ENCODE measurements at regions not wholly inside any gene's neighbourhood (a gene's known extent, or its start where the extent isn't known, plus 50 kb on each side); places are given as distances from the start of the nearest gene placed in this dataset.

DNA sequence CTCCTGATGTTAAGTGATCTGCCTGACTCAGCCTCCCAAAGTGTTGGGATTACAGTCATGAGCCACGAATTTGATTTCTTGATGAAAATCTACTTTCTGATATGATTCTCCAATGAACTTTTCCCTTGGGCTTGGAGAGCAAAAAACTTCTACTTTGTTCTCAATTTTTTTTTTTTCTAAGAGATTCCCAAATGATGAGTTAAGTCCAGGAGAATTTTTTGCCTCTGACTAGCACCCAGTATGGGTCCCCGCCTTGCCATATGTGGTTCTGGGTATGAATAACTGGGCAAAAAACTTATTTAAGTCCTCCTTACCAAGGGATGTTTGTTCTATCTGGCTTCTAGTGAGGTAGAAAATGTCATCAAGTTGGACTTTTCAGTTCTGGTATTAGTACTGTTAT, 147.9 kb upstream of the LYZL1 start:
- TF ChIP-seq, protein P1, sequence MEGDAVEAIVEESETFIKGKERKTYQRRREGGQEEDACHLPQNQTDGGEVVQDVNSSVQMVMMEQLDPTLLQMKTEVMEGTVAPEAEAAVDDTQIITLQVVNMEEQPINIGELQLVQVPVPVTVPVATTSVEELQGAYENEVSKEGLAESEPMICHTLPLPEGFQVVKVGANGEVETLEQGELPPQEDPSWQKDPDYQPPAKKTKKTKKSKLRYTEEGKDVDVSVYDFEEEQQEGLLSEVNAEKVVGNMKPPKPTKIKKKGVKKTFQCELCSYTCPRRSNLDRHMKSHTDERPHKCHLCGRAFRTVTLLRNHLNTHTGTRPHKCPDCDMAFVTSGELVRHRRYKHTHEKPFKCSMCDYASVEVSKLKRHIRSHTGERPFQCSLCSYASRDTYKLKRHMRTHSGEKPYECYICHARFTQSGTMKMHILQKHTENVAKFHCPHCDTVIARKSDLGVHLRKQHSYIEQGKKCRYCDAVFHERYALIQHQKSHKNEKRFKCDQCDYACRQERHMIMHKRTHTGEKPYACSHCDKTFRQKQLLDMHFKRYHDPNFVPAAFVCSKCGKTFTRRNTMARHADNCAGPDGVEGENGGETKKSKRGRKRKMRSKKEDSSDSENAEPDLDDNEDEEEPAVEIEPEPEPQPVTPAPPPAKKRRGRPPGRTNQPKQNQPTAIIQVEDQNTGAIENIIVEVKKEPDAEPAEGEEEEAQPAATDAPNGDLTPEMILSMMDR (conservative IDR thresholded peaks at IDR 0.05; ENCODE audit: low read depth, low read length) = no peak
- DNase-seq (ENCODE audit: low read depth) = no peak
- H3K4me3 ChIP-seq (ENCODE audit: low read depth, low read length) = no peak overlapping the region

DNA sequence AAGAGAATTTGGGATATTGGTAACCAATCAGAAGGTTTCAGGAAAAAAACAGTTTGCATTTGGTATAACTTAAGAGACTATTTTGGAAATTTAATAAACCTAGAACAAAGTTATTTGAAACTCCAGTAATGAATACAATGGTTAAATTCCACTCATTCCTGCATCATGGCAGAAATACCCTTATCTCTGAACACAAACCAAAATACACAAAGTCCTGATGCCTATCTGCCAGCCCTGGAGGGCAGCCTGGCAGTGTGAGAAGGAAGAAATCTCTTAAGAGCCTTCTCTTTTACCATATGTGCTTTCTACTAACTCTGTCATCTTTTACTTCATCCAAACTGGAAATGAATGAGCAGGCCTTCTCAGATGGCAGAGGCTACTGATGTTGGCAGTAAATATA, 147.1 kb upstream of the LYZL1 start:
- TF ChIP-seq, protein P1 (conservative IDR thresholded peaks at IDR 0.05; ENCODE audit: low read depth, low read length) = no peak
- H3K4me3 ChIP-seq (ENCODE audit: low read depth, low read length) = no peak overlapping the region
- no peak for DNase-seq (ENCODE audit: low read depth)

DNA sequence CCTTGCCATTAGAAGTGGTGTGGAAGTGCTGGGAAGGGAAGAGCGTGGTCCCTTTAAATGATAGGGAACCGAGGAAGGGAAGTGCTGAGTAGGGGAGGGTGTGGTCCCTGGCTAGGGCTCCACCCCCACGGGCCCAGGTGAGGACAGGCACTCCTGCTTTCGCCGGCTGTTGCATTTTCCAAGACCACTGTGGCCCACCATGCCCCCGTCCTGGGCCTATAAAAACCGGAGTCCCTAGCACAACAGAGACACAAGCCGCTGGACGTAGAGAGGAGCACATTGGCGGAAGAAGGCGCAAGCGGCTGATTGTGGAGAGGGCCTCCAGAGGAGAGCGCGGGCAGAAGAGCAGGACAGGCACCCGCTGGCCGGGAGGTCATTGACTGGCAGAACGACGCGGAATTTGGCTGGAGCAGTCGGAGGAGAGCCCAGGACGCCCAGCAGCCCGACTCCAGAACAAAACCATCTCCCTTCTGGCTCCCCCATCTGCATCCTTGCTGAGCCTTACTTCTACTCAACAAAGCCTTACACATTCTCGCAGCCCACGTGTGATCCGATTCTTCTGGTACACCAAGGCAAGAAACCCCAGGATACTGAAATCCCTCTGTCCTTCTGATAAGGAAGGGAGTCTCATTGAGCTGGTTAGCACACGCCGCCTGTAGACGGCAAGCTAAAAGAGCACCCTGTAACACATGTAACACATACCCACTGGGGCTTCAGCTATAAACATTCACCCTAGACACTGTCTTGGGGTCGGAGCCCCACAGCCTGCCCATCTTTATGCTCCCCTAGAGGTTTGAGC, 146.2 kb upstream of the LYZL1 start:
- DNase-seq (ENCODE audit: low read depth) = no peak
- no peak overlapping the region for H3K4me3 ChIP-seq (ENCODE audit: low read depth, low read length)
- TF ChIP-seq, protein P1 (conservative IDR thresholded peaks at IDR 0.05; ENCODE audit: low read depth, low read length) = no peak

DNA sequence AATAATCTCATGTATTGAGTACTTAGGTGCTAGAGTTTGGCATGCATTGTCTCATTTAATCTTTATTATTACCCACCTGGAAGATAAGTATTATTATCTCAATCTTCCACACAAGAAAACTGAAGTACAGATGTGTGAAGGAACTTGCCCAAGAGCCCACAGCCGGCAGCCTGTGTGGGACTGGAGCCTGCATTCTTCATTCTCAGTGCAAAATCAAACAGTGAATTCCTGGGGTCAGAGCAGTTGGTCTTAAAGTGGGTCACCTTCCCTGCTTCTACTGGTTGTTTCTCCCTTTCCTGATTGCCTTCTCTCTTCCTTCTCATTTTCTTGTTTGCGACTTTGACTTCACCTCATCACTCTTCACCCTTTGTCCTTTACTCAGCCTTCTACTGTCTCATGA, 144.7 kb upstream of the LYZL1 start:
- no peak for DNase-seq (ENCODE audit: low read depth)
- H3K4me3 ChIP-seq (ENCODE audit: low read depth, low read length) = no peak overlapping the region
- TF ChIP-seq, protein P1 (conservative IDR thresholded peaks at IDR 0.05; ENCODE audit: low read depth, low read length) = no peak

DNA sequence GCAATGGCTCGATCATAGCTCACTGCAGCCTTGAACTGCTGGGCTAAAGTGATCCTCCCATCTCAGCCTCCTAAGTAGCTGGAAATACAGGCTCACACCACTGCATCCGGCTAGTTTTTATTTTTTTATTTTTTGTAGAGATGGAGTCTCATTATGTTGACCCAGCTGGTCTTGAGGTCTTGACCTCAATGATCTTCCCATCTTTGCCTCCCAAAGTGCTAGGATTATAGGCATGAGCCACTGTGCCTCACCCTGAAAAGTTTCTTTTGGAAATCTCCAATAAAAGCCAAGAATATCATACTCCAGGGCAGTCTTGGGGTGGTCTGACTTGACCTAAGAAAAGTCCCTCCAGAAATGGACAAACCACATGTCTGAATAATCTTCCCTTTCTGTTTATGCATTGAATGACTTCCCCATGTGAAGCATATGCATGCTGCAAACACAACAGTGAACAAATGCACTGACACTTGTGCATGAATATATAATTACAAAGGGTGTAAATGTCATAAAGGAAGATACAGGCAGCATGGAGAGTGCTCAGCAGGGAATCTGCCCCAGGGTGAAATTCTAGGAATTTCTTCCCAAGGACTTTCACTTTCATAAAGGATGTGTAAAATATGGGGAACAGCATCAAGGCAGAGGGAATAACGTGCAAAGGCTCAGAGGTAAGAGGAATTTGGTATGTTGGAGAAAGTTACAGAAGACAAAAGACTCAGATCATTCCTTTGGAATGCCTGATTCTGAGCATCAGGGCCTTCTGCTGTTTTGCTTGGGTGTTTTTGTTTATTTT, 142.4 kb upstream of the LYZL1 start:
- TF ChIP-seq, protein P1 (conservative IDR thresholded peaks at IDR 0.05; ENCODE audit: low read depth, low read length) = no peak

DNA sequence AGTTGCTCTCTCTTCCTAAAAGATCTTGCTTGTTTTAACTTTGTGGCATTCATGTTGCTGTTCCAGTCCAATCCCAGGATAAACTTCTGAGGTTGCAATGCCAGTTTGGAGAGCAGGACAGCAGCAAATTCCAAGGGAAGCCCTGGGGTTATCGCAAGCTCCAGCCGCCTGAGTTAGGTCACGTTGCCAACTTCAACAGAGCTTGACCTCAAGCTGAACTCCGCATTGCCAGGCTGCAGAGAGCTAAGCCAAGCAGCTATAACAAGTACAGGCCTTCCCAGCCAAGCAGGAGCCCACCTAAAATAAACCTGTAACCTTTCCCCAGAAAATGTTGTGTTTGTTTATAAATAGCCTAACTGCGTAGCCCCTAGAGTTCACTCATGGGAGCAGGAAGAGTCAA, 138.9 kb upstream of the LYZL1 start:
- no peak overlapping the region for H3K4me3 ChIP-seq (ENCODE audit: low read depth, low read length)
- no peak for DNase-seq (ENCODE audit: low read depth)
- TF ChIP-seq, protein P1 (conservative IDR thresholded peaks at IDR 0.05; ENCODE audit: low read depth, low read length) = no peak

More for the DNA sequence above, 142.4 kb upstream of the LYZL1 start:
- no peak overlapping the region for H3K4me3 ChIP-seq (ENCODE audit: low read depth, low read length)
- no peak for DNase-seq (ENCODE audit: low read depth)
